ENCODE measurements at regions not wholly inside any gene's neighbourhood (a gene's known extent, or its start where the extent isn't known, plus 50 kb on each side); places are given as distances from the start of the nearest gene placed in this dataset.

- Histone ChIP-seq H3K27ac (no peak overlapping the region), H3K4me1 (no peaks in the 10 kb centered on the region), H3K9me3 (peaks cover 7% of the 10 kb centered on the region), H3K4me3 (no peak overlapping the region), H3K36me3 (ENCODE audit: insufficient read depth in 1 of 2, low read depth in 1 of 2) (no peaks in the 10 kb centered on the region), H3K27me3 (ENCODE audit: insufficient read depth in 3 of 3, low read length in 2 of 3) (no peaks in the 10 kb centered on the region)
- no peak for ATAC-seq
- no peak for TF ChIP-seq CTCF (IDR thresholded peaks at IDR 0.05)
- WGBS, 3 donors = 90 to 96% (median 93%) methylated on average over 1 of the region's 1 CpG
- intact Hi-C loops (cut with DNase I) = no loop called here
- DNase-seq = no peak
These were observed 154.0 kb downstream of the TMEM17 start for GRCh38 chr2:62352031-62352430.

- Histone ChIP-seq H3K36me3 (ENCODE audit: insufficient read depth in 1 of 2, low read depth in 1 of 2) (no peaks in the 10 kb centered on the region), H3K4me3 (no peak overlapping the region), H3K4me1 (no peaks in the 10 kb centered on the region), H3K27ac (no peak overlapping the region), H3K27me3 (ENCODE audit: insufficient read depth in 3 of 3, low read length in 2 of 3) (no peaks in the 10 kb centered on the region), H3K9me3 (peaks cover 7% of the 10 kb centered on the region)
- ATAC-seq (no peak), DNase-seq (no peak)
- TF ChIP-seq CTCF (IDR thresholded peaks at IDR 0.05) = no peak
- intact Hi-C loops (cut with DNase I) = no loop called here
- 77 to 78% (median 78%) methylated on average over 6 of the region's 6 CpGs for WGBS, 3 donors
These were observed 153.9 kb downstream of the B3GNT2 start for GRCh38 chr2:62349788-62350187.

GRCh38 chr2:62348700-62349099, 152.8 kb downstream of the B3GNT2 start:
- peaks cover 7% of the 10 kb centered on the region for H3K9me3 ChIP-seq
- 39 to 97% (median 87%) methylated on average over 1 of the region's 1 CpG for WGBS, 3 donors
- no peak overlapping the region for H3K27ac ChIP-seq
- no peaks in the 10 kb centered on the region for H3K36me3 ChIP-seq (ENCODE audit: insufficient read depth in 1 of 2, low read depth in 1 of 2)
- H3K4me3 ChIP-seq = no peak overlapping the region
- DNase-seq (no peak), ATAC-seq (no peak)
- no peak for TF ChIP-seq CTCF (IDR thresholded peaks at IDR 0.05)
- no peaks in the 10 kb centered on the region for H3K4me1 ChIP-seq
- H3K27me3 ChIP-seq (ENCODE audit: insufficient read depth in 3 of 3, low read length in 2 of 3) = no peaks in the 10 kb centered on the region
- intact Hi-C loops (cut with DNase I) = no loop called here

GRCh38 chr2:62347563-62348270, 151.8 kb downstream of the B3GNT2 start:
- DNase-seq (no peak), ATAC-seq (no peak)
- Histone ChIP-seq H3K9me3 (peaks cover 7% of the 10 kb centered on the region), H3K27me3 (ENCODE audit: insufficient read depth in 3 of 3, low read length in 2 of 3) (no peaks in the 10 kb centered on the region), H3K4me3 (no peak overlapping the region), H3K4me1 (no peaks in the 10 kb centered on the region), H3K36me3 (ENCODE audit: insufficient read depth in 1 of 2, low read depth in 1 of 2) (no peaks in the 10 kb centered on the region), H3K27ac (no peak overlapping the region)
- 88 to 89% (median 88%) methylated on average over 7 of the region's 7 CpGs for WGBS, 3 donors
- TF ChIP-seq CTCF (IDR thresholded peaks at IDR 0.05) = no peak
- intact Hi-C loops (cut with DNase I) = no loop called here

GRCh38 chr2:62344472-62344871, 148.6 kb downstream of the B3GNT2 start:
- Histone ChIP-seq H3K27me3 (ENCODE audit: insufficient read depth in 3 of 3, low read length in 2 of 3) (no peaks in the 10 kb centered on the region), H3K36me3 (ENCODE audit: insufficient read depth in 1 of 2, low read depth in 1 of 2) (no peaks in the 10 kb centered on the region), H3K9me3 (no peaks in the 10 kb centered on the region), H3K4me1 (no peaks in the 10 kb centered on the region), H3K27ac (no peak overlapping the region), H3K4me3 (no peak overlapping the region)
- TF ChIP-seq CTCF (IDR thresholded peaks at IDR 0.05) = no peak
- 88 to 93% (median 91%) methylated on average over 5 of the region's 5 CpGs for WGBS, 3 donors
- ATAC-seq (no peak), DNase-seq (no peak)
- intact Hi-C loops (cut with DNase I) = no loop called here

Measured in psoas muscle (tissue), 7 donors.